GM18520 (cell line): ENCODE measurements at regions not wholly inside any gene's neighbourhood (a gene's known extent, or its start where the extent isn't known, plus 50 kb on each side); places are given as distances from the start of the nearest gene placed in this dataset.
"Not testable (repeated sequence)": the region's sequence is repeated elsewhere in the genome, so short reads cannot be mapped to it uniquely, and the experiment has no call there.

Experiments
- ATAC-seq: cut with Tn5 transposase; IDR thresholded peaks from one replicate; pipeline ENCODE4 v1.9.1; 2021; ENCODE audit not compliant: unreplicated experiment

DNA sequence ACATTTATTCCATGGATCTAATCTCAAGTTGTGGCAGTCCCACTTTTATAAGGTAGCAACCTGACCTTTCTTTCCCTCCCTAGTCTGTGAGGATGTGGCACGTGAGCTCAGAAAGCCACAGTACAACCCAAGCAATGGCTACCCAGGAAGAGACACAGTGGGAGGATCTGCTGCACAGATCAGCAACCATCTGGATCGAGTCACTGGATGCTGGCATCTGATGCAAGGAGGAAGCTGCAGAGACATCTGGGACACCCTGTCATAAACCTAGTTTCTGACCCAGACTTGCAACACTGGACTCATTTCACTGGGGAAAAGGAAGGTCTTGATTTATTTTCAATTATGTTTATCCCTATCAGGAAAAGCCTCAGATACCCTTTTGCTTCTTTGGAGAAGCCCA lies 327.1 kb downstream of the PAPSS1 start:
- no peak for ATAC-seq

DNA sequence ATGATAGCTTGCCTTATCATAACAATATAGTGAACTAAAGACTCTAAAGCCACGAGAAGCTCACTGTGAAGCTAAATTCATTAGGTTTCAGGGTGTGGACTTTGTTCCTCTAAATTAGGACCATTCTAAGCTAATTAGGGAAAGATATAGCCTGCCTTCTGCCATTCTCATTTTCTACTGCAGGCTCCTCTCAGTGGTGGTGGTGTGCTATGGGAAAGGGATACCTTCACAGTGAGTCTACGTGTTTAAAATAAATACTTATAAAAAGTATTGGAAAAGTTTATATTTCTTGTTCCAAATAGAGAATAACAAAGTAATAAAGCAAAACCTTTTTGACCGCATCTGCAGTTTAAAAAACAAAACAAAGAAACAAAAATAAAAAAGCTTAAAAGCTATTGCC lies 327.7 kb downstream of the PAPSS1 start:
- no peak for ATAC-seq

DNA sequence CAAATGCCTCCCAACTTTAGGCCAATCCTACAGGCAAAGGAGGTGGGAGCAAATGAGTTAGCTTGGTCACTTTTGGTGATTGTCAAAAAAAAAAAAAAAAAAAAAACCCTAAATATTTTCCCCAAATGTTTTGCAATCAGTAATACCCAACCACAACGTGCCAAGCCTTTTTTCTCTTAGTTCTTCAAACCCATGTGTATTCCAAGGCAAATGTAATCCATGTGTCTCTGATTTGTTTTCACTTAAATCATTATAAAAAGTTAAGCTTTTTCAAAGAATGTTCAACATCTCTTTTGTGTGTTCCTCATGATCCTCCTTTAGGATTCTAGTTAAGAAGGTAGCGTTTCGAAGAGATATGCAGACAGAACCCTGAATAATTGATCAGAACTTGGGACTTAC lies 328.4 kb downstream of the PAPSS1 start:
- ATAC-seq, result no peak

DNA sequence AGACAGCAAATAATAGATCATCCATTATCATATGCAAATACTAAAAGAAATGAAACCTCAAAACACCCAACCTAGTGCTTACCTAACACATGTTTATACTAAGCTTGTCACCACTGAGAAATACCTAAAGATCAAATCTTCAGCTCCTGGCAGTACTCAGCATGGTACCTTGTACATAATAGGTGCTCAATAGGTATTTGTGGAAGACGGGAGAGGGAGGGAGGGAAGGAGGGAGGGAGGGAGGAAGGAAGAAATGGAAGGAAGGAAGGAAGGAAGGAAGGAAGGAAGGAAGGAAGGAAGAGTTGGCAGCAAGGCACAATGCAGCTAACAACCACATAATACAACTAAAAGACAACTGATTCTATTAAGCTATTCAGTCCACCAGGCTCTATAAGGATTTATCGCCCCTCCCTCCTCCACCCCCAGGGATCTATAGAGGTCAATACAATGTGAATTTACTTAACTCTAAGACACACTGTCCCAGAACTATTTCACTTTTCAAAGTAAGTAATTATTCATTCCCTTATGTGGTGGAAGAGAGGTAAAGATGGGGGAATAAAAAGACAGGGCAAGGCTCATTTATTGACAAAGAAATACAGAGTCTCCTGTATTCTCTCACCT lies 328.9 kb downstream of the PAPSS1 start:
- no peak for ATAC-seq

DNA sequence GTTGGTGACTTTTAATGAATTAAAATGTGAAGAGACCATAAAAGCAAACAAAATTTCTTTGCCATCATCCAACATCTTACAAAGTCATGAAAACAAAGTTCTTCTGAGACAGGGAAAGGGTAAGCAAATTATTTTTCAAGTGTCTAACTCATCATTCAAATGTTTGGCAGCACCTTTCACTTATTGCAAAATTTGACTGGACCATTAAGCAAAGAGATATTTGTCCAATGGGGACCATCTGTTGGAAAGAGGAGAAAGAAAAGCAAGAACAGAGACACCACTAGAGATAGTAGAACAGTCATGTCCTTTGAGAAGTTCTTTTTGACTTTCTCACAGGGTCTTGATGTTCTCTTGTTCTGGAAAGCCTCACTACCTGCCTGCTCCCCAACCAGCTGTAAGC lies 330.1 kb downstream of the PAPSS1 start:
- no peak for ATAC-seq

DNA sequence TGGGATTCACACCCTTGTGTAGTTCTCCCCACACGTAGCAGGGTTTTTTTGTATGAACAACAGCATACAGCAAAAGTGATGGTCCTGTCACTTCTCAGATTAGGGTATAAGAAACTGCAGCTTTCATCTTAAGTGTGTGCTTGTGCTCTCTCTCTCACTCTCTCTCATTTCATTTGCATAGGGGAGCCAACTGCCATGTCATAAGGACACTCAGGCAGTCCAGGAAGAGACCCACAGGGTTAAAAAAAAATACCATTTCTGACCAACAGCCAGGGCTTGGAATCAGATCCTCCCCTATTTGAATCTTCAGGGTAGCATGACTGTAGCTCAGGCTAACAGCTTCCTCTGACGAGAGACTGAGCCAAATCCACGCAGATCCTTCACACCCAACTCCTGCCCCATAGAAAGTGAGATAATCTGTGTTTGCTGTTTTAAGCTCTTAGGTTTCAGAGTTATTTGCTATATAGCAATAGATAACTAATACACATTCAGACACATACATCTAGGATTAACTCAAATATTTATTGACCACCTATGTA lies 331.2 kb downstream of the PAPSS1 start:
- ATAC-seq, result peak; percentile 96

DNA sequence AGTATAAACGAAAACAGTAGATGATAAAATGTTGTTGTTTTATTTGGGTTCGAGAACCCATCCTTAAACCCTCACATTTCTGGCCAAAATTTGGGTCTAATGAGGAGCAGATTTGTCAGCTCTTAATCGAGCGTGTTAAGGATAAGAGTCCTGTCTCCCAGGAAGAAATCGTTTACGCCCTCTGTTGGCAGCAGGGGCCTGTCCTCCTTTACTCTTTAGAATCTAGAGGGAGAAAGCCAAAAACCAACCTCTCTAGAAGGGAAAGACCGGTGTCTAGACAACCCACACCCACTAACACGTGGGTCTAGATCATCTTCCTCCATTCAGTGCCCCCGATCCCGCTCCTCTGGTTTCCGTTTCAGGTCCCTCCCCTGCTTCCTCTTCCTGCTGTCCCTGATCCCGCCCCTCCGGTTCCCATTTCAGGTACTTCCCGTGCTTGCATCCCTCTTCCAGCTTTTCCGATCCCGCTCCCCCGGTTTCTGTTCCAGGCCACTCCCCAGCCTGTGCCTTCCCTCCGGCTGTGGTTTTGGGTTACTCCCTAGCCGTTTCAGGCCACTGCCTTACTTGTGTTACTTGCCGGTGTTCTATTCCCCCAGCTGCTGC lies 339.1 kb downstream of the PAPSS1 start:
- no peak for ATAC-seq

DNA sequence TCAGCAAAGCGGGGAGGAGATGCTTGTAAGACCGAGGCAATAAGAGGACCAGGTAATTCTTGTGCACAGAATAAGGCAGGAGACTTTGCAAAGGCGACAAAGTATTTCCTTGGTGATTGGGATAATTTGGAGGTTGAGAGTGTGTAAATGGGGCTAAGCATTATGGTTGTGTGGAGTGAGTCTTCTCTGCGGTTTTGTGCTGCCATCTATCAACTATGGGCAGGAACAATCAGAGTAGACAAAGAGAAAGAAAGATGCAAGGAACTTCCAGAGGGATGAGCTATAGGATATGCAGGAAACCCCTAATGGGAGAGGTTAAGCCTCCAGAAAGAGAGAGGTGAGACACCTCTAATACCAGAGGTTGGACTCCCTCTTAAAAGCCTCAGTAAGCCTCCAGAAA lies 339.8 kb downstream of the PAPSS1 start:
- ATAC-seq, result no peak

DNA sequence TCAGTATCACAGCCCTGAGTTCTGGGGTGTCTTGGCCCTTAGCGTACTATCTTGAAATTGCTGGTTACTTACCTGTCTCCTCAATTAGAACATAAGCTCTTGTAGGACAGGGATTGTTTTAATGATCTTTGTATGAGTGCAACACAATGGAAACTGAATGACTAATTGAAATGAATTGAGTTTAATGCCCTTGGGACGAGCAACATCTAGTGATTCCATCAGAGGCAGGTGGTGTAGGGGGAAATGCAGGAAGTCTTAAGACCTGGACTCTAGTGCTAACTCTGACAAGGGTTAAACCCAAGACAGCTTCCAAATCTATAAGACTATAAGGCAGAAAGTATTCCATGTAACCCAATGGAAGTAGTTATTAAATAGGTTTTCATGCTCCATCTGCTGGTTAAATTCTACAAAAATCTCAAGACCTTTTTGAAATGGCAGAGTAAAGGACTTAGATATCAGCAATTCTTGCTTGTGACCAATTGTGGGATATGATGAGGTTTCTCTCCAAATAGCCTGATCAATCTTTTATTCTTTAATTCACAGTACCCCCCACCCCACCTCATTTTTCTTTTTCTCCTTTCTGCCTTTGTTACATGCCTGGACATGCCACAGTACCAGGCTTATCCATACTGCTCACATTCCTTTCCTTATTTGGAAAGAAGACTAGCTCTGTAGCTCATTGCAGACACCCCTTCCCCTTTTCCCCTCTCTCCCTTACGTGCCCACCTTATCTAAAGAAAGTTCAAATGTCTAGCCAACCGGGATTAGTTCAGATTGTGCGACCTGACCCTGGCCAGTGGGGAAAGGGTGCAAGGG lies 340.8 kb downstream of the PAPSS1 start:
- no peak for ATAC-seq

DNA sequence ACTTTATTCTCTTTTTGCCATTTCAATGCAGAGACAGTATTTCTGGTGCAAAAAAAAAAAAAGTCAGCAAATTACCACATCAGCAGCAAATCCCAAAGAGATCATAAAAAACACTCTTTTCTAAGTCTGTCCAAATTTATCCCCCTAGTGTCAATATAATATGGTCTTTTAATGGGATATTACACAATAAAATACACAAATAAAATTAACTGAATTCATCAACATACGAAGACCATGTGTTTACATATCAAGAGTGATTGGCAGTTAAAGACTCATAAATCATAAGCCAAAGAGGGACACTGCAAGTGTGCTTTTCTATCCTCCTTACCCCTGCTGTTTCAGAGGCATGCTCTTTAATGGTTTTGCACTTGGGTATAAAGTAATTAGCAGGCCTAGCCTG lies 340.2 kb upstream of the DKK2 start:
- no peak for ATAC-seq

DNA sequence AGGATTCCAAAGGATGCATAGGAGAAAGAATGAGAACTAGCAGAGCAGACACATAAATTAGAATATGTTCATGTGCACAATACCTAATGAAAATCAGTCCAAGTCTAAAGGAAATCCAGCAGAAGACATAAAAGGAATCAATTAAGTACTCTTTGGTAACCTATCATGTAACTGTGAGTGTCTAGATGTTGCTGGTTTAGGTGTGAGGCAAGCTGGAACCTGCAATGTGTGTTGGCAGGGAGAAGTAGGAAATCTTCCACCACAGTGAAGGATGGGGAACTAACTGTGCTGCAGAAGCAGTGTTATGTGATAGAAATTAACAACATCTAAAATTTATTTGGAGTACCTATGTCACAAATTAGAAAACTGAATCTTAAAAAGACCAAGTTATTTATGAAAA lies 330.8 kb upstream of the DKK2 start:
- ATAC-seq, result no peak

DNA sequence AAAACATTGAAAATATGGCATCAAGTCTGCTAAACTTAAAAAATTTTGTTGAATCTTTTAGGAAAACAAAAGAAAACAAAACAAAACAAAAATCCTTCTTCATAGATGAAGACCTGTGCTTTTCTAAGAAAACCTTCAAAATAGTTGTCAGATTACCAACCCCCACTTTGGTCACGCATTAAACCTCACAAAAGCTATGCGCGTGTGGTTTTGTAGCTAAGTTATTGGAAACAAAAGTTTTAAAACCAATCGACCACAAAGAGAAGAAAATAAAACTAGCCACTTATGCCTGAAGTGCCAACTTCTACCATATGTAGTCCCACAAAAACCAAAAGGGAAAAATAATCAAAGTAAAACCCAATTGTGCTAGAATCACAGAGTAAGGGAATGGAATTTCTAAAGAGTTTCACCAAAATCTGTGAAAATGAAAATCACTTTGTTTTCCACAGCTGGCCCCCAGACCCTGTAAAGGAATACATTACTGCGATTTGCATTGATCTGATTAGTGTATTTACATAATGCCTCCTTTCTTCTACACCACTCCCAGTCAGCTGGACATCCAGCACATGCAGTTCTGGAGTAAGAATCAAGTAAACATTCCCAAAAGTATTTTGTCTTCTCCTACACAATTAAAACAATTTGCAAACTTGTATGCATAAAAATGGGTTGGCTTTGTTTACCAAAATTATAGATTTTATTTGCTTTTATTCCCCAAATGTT lies 330.1 kb upstream of the DKK2 start:
- no peak for ATAC-seq

DNA sequence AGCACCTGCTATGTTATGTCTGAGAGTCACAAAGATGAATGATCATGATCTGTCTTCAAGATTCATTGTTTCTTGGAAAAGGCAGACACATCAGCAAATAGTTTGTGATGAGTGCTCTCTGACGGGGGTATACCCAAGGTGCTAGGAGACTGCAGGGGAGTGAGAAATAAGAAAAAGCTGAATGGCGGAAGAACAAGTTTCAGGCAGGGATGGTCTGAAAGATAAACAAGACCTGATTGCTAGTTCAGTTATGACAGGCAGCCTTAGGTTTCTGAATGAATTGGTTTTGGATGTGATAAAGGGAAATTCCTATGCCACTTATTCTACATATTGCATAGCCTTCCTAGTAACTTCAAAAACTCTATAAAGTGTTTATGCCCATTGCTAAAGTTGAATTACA lies 327.0 kb upstream of the DKK2 start:
- peak; percentile 62 for ATAC-seq

DNA sequence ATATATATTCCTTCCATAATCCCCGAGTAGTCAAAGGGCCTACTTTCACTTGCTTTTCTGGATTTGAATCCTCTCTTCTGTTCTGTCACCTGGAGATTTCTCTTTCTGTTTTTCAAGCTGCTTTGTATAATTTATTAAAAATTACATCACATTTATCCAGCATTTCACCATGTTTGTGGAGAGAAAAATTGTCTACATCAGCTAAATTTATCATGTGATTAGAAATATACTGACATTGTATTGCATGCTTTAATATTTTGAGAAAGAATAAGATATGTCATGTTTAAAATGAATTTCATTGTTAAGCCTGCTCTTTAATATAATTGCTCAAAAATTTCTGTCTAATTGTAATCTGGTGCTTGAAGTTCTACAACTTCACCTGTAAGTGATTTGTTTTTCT lies 323.1 kb upstream of the DKK2 start:
- ATAC-seq, result no peak

DNA sequence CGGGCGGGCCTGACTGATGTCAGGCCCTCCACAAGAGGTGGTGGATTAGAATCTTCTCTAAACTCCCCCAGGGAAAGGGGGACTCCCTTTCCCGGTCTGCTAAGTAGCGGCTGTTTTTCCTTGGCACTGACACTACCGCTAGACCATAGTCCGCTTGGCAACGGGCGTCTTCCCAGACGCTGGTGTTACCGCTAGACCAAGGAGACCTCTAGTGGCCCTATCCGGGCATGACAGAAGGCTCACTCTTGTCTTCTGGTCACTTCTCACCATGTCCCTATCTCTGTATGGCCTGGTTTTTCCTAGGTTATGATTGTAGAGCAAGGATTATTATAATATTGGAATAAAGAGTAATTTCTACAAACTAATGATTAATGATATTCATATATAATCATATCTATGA lies 318.2 kb upstream of the DKK2 start:
- ATAC-seq, result not testable (repeated sequence)

DNA sequence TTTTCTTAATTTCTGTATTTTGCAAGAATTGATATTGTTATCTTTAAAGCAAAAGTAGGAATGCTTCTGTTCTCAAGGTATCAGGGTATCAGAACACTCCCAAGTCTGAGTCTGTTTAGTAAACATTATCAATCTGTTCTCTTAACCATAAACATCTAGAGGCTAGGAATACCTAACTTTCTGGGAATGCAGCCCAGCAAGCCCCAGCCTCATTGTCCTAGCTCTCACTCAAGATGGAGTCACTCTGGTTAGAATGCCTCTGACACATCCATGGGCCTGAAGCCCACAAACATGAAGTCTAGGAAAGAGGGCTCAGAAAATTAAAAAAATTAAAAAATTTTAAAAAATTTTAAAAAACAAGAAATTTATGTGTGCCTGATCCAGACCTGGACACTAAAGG lies 315.1 kb upstream of the DKK2 start:
- no peak for ATAC-seq

DNA sequence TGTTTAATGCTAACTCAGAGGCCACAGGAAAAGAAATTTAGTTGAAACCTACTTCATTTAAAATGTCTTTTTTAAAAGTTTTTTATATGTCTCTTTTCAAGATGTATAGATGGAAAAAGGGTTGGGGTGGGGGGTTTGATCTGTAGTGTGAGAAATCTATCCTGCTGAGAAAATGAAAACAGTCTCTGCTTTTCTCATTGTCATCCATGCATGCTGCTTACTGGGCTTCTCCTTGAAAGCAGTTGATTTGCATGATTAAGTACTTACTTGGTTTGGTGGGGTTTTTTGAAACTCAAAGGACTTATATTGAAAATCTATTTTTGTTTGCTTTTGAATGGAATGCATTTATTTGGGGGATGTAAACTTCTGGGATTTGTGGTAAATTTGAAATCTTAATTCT lies 313.6 kb upstream of the DKK2 start:
- no peak for ATAC-seq

DNA sequence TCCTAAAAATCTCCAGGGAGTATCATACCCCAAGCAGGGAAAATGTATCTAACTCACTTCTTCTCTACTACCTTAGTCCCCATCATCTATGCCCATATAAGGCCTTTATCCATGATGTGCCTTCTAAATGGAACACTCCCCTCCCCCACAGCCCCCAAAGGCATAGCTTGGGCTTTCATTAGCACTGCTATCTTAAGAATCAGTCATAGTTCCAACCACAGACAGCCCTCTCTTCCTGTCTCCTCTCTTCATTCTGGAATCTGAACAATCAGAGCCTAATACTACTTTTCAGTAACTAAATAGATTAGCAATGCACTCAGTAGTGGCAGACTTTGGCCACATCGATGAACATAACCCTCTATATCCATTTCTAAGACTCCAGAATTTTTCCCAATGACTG lies 313.2 kb upstream of the DKK2 start:
- no peak for ATAC-seq

DNA sequence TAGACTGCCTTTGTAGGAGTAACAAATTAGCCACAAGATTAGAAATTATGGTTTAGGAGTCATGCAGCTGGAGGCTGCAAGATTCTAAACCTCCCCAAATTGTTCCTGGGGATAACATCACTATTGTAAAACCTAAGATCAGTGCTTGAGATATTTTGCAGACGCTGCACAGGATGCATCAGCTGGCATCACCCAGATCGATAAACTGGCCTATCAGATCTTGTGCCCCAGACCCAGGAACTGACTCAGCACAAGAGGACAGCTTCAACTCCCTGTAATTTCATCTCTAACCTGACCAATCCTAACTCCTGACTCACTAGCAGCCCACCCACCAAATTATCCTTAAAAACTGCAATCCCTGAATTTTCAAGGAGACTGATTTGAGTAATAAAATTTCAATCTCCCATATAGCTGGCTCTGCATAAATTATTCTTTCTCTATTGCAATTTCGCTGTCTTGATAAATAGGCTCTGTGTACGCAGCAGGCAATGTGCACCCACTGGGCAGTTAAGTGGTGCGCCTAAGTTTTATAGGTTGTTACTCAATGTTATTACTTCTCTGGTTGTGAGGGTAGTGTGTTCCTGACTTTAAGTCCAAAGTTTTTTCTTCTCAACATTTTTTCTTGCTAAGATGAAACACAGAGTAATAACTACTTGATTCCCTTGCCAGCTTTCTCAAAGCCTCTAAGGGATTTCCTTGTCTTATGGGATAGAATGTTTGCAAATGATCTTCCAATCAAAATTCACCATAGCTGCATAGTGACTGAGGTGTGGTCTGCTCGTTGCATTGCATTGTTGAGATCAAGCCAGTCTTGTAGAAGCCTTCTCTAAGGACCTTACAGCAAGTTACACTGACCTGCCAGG lies 312.3 kb upstream of the DKK2 start:
- ATAC-seq, result no peak

DNA sequence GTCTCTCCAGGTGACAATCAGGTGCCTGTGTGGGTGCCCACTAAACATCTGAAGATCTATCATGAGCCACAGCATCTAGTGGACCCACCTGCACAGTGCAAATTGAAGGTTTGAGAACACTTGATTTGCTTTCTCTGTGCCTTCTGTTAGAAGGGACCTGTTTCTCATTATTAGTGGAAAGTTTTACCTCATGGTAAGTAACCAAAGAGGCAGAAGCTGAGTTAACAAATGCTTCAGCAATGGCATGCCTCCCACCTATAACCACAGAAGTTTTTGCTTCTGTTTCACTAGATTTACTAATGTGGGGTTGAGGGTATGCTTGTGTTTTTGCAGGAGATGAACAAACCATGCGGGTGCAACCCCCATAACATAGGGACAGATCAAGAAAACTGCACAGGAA lies 297.4 kb upstream of the DKK2 start:
- no peak for ATAC-seq

DNA sequence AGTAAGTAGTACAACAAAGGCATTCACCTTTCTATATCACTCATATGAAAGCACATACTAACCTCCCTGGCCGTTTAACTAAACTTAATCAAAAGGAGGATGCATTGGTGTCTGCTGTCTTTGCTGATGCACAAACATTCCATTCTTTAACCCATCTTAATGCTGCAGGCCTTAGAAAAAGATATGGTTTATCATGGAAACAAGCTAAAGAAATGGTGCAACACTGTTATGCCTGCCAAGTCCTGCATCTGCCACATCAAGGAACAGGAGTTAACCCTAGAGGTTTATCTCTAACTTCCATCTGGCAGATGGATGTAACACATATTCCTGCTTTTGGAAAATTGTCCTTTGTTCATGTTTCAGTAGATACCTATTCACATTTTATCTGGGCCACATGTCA lies 296.5 kb upstream of the DKK2 start:
- not testable (repeated sequence) for ATAC-seq
